NCI-H1694 treated with DMSO at 0.1 percent for 48 hours (cell line): ENCODE measurements at regions not wholly inside any gene's neighbourhood (a gene's known extent, or its start where the extent isn't known, plus 50 kb on each side); places are given as distances from the start of the nearest gene placed in this dataset.

Experiments used
- DNase-seq: peaks from one replicate; lab custom pipeline; 2025; lab: John Stamatoyannopoulos, UW

- no peak for DNase-seq
Measured at GRCh38 chr5:54611290-54611951, 93.9 kb downstream of the SNX18 start.

GRCh38 chr5:54610197-54610944 lies 92.8 kb downstream of the SNX18 start:
- no peak for DNase-seq

GRCh38 chr5:54608423-54609085 lies 91.0 kb downstream of the SNX18 start:
- DNase-seq, result no peak

GRCh38 chr5:54607006-54607405 lies 89.4 kb downstream of the SNX18 start:
- DNase-seq, result no peak

- DNase-seq, result no peak
Measured at GRCh38 chr5:54603372-54603771, 85.8 kb downstream of the SNX18 start.

- DNase-seq, result no peak
Measured at GRCh38 chr5:54602475-54602874, 84.9 kb downstream of the SNX18 start.

GRCh38 chr5:54601411-54602230 lies 84.1 kb downstream of the SNX18 start:
- DNase-seq, result no peak
